ENCODE measurements at regions not wholly inside any gene's neighbourhood (a gene's known extent, or its start where the extent isn't known, plus 50 kb on each side); places are given as distances from the start of the nearest gene placed in this dataset.

GRCh38 chr7:81469153-81469868 is 300.5 kb downstream of the HGF start:
- no peak for TF ChIP-seq POLR2A (IDR thresholded peaks at IDR 0.05)
- no peak for TF ChIP-seq CTCF (IDR thresholded peaks at IDR 0.05)
